ENCODE measurements at regions not wholly inside any gene's neighbourhood (a gene's known extent, or its start where the extent isn't known, plus 50 kb on each side); places are given as distances from the start of the nearest gene placed in this dataset.

- DNase-seq (ENCODE audit: low spot score): no peak
Observed at GRCh38 chr18:61989138-61989537, 96.3 kb upstream of the RNF152 start.

- DNase-seq (ENCODE audit: low spot score): no peak
Observed at GRCh38 chr18:61988100-61988499, 95.3 kb upstream of the RNF152 start.

- DNase-seq (ENCODE audit: low spot score): no peak
Observed at GRCh38 chr18:61985681-61986080, 92.9 kb upstream of the RNF152 start.

- DNase-seq (ENCODE audit: low spot score): no peak
Observed at GRCh38 chr18:61984349-61984748, 91.5 kb upstream of the RNF152 start.

- DNase-seq (ENCODE audit: low spot score): no peak
Observed at GRCh38 chr18:61982475-61982874, 89.7 kb upstream of the RNF152 start.

- DNase-seq (ENCODE audit: low spot score): no peak
Observed at GRCh38 chr18:61980355-61980754, 87.5 kb upstream of the RNF152 start.

- DNase-seq (ENCODE audit: low spot score): no peak
Observed at GRCh38 chr18:61975526-61976326, 82.9 kb upstream of the RNF152 start.

GRCh38 chr18:61973273-61974115 is 80.7 kb upstream of the RNF152 start:
- DNase-seq (ENCODE audit: low spot score): no peak

GRCh38 chr18:61972389-61973264 is 79.8 kb upstream of the RNF152 start:
- DNase-seq (ENCODE audit: low spot score): no peak

GRCh38 chr18:61967252-61967891 is 74.6 kb upstream of the RNF152 start:
- DNase-seq (ENCODE audit: low spot score): no peak

- no peak for DNase-seq (ENCODE audit: low spot score)
Observed at GRCh38 chr18:61965311-61965710, 72.5 kb upstream of the RNF152 start.

- no peak for DNase-seq (ENCODE audit: low spot score)
Observed at GRCh38 chr18:61964616-61965015, 71.8 kb upstream of the RNF152 start.

- no peak for DNase-seq (ENCODE audit: low spot score)
Observed at GRCh38 chr18:61963705-61964104, 70.9 kb upstream of the RNF152 start.

GRCh38 chr18:61957801-61958516 is 65.2 kb upstream of the RNF152 start:
- DNase-seq (ENCODE audit: low spot score): peak; percentile 21

- no peak for DNase-seq (ENCODE audit: low spot score)
Observed at GRCh38 chr18:61955644-61956043, 62.8 kb upstream of the RNF152 start.

GRCh38 chr18:61954096-61954746 is 61.4 kb upstream of the RNF152 start:
- no peak for DNase-seq (ENCODE audit: low spot score)

GRCh38 chr18:61953641-61954040 is 60.8 kb upstream of the RNF152 start:
- DNase-seq (ENCODE audit: low spot score): no peak

- no peak for DNase-seq (ENCODE audit: low spot score)
Observed at GRCh38 chr18:61953161-61953560, 60.4 kb upstream of the RNF152 start.

GRCh38 chr18:61951396-61951795 is 58.6 kb upstream of the RNF152 start:
- no peak for DNase-seq (ENCODE audit: low spot score)

GRCh38 chr18:61950371-61950770 is 57.6 kb upstream of the RNF152 start:
- DNase-seq (ENCODE audit: low spot score): no peak

- no peak for DNase-seq (ENCODE audit: low spot score)
Observed at GRCh38 chr18:61949946-61950345, 57.1 kb upstream of the RNF152 start.

Data from RKO (cell line).